Endothelial cell of umbilical vein (primary cell): ENCODE measurements at regions not wholly inside any gene's neighbourhood (a gene's known extent, or its start where the extent isn't known, plus 50 kb on each side); places are given as distances from the start of the nearest gene placed in this dataset.

Experiments used
- MAX ChIP-seq: IDR thresholded peaks from 2 replicates; pipeline ENCODE4 v1.6.1; 2011; ENCODE audit not compliant: insufficient read depth, insufficient read length
- POLR2AphosphoS5 ChIP-seq: IDR thresholded peaks from 2 replicates; pipeline ENCODE4 v1.6.1; 2012; ENCODE audit warnings: low read depth, mild to moderate bottlenecking, control low read depth, low read length, moderate library complexity; ENCODE audit not compliant: insufficient read depth
- TF ChIP-seq, protein P1 (sequence below), 2 donors: IDR thresholded peaks; 1 replicate in 1 of 2; 2 replicates in 1 of 2; pipeline ENCODE4 v1.5.1; 2011; ENCODE audit warnings: low read length in 2 of 2, mild to moderate bottlenecking in 2 of 2, moderate library complexity in 2 of 2, control low read depth in 1 of 2, inconsistent platforms in 1 of 2, low read depth in 1 of 2; ENCODE audit not compliant: insufficient read depth in 1 of 2; ENCODE audit errors: extremely low read depth in 1 of 2

- TF ChIP-seq, protein P1, sequence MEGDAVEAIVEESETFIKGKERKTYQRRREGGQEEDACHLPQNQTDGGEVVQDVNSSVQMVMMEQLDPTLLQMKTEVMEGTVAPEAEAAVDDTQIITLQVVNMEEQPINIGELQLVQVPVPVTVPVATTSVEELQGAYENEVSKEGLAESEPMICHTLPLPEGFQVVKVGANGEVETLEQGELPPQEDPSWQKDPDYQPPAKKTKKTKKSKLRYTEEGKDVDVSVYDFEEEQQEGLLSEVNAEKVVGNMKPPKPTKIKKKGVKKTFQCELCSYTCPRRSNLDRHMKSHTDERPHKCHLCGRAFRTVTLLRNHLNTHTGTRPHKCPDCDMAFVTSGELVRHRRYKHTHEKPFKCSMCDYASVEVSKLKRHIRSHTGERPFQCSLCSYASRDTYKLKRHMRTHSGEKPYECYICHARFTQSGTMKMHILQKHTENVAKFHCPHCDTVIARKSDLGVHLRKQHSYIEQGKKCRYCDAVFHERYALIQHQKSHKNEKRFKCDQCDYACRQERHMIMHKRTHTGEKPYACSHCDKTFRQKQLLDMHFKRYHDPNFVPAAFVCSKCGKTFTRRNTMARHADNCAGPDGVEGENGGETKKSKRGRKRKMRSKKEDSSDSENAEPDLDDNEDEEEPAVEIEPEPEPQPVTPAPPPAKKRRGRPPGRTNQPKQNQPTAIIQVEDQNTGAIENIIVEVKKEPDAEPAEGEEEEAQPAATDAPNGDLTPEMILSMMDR (IDR thresholded peaks at IDR 0.05; ENCODE audit: extremely low read depth in 1 of 2, insufficient read depth in 1 of 2, low read depth in 1 of 2, low read length in 2 of 2): no peak
- TF ChIP-seq POLR2AphosphoS5 (no peak), MAX (no peak)
These were observed 69.8 kb downstream of the YIPF5 start for GRCh38 chr5:144100702-144101101.
